OCI-LY7 (cell line): ENCODE measurements at regions not wholly inside any gene's neighbourhood (a gene's known extent, or its start where the extent isn't known, plus 50 kb on each side); places are given as distances from the start of the nearest gene placed in this dataset.

ENCODE experiments used
- CTCF ChIP-seq: fragments of 200-600 bp; sonication (generic); conservative IDR thresholded peaks from 2 replicates; pipeline ENCODE4 v1.5.1; 2014; ENCODE audit warnings: mild to moderate bottlenecking, antibody characterized with exemption, low read length, moderate library complexity, mixed read lengths
- EZH2phosphoT487 ChIP-seq: fragments of 200-600 bp; sonication (generic); IDR thresholded peaks from 2 replicates; pipeline ENCODE4 v1.6.1; 2018; ENCODE audit warnings: low read depth, borderline replicate concordance, mild to moderate bottlenecking, mixed run types, antibody characterized with exemption, low read length, moderate library complexity, mixed read lengths

- TF ChIP-seq CTCF (no peak), EZH2phosphoT487 (no peak)
Observed at GRCh38 chr4:106583108-106583507, 214.5 kb upstream of the GIMD1 start.
